Mucosa of descending colon (tissue), 3 donors: ENCODE measurements at regions not wholly inside any gene's neighbourhood (a gene's known extent, or its start where the extent isn't known, plus 50 kb on each side); places are given as distances from the start of the nearest gene placed in this dataset.

Experiments used
- ATAC-seq: fragments of 200-7000 bp; cut with Tn5 transposase; one replicate; pipeline ENCODE4 v1.9.1; 2020; ENCODE audit warnings: mild to moderate bottlenecking, moderate library complexity
- DNase-seq, 3 donors: peaks; one replicate each; pipeline ENCODE4 v3.0.0-alpha.2; 2020
- H3K36me3 ChIP-seq: fragments of 200-600 bp; one replicate; pipeline ENCODE4 v1.8.0; 2021; ENCODE audit warnings: low read depth, mild to moderate bottlenecking
- H3K4me1 ChIP-seq: fragments of 200-600 bp; one replicate; pipeline ENCODE4 v1.8.0; 2021; ENCODE audit warnings: low read depth, mild to moderate bottlenecking
- H3K4me3 ChIP-seq: fragments of 200-600 bp; one replicate; pipeline ENCODE4 v1.8.0; 2021; ENCODE audit warnings: mild to moderate bottlenecking
- H3K9me3 ChIP-seq: fragments of 200-600 bp; one replicate; pipeline ENCODE4 v1.8.0; 2021; ENCODE audit warnings: mild to moderate bottlenecking
- intact Hi-C, 2 donors: fragments of 100-400 bp; cut with DNase I in 1 of 2; cut with micrococcal nuclease in 1 of 2; formaldehyde crosslinking; loops; one replicate each; pipeline versions ENCODE4 v1.11.0 to v1.11.1; 2022; cut with DNase I, micrococcal nuclease
- TF ChIP-seq, protein P1 (sequence below): fragments of 200-600 bp; IDR thresholded peaks from one replicate; pipeline ENCODE4 v1.8.0; 2022; ENCODE audit warnings: antibody characterized with exemption, mild to moderate bottlenecking
- donor health status: DM: no; HTN: no; CAD: no; lungs with moderate emphysema.
- donor health status: DM: no; HTN: no; CAD: no.
- donor health status: DM: no; HTN: yes; CAD: no.

GRCh38 chr7:96949766-96950165 lies 55.6 kb upstream of the DLX6 start:
- no peak overlapping the region for H3K4me3 ChIP-seq
- no peaks in the 10 kb centered on the region for H3K36me3 ChIP-seq
- DNase-seq (no peak), ATAC-seq (no peak)
- no peaks in the 10 kb centered on the region for H3K4me1 ChIP-seq
- intact Hi-C loops, result no loop called here
- no peaks in the 10 kb centered on the region for H3K9me3 ChIP-seq
- TF ChIP-seq, protein P1, sequence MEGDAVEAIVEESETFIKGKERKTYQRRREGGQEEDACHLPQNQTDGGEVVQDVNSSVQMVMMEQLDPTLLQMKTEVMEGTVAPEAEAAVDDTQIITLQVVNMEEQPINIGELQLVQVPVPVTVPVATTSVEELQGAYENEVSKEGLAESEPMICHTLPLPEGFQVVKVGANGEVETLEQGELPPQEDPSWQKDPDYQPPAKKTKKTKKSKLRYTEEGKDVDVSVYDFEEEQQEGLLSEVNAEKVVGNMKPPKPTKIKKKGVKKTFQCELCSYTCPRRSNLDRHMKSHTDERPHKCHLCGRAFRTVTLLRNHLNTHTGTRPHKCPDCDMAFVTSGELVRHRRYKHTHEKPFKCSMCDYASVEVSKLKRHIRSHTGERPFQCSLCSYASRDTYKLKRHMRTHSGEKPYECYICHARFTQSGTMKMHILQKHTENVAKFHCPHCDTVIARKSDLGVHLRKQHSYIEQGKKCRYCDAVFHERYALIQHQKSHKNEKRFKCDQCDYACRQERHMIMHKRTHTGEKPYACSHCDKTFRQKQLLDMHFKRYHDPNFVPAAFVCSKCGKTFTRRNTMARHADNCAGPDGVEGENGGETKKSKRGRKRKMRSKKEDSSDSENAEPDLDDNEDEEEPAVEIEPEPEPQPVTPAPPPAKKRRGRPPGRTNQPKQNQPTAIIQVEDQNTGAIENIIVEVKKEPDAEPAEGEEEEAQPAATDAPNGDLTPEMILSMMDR, result no peak

DNA sequence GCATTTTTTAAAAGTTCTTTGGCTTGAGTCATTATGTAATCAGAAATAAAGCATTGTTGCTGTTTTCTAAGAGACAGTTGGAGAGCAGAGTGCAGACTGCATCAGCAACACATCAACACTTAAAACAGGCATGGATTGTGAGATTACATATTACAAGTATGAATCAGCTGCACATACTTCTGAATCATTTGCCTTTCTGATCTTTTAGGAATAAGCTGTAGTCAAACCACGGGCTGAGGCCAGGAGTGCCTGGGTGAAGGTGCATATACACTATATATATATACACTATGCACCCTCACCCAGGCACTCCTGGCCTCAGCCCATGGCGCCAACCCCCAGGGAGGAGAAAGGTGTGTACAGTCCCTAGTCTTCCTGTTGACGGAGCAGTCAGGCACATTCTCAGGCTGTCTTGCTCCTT lies 52.4 kb upstream of the DLX6 start:
- Histone ChIP-seq H3K4me1 (no peaks in the 10 kb centered on the region), H3K36me3 (no peaks in the 10 kb centered on the region), H3K4me3 (no peak overlapping the region), H3K9me3 (no peaks in the 10 kb centered on the region)
- intact Hi-C loops, result no loop called here
- ATAC-seq (no peak), DNase-seq (no peak)
- TF ChIP-seq, protein P1, result no peak

DNA sequence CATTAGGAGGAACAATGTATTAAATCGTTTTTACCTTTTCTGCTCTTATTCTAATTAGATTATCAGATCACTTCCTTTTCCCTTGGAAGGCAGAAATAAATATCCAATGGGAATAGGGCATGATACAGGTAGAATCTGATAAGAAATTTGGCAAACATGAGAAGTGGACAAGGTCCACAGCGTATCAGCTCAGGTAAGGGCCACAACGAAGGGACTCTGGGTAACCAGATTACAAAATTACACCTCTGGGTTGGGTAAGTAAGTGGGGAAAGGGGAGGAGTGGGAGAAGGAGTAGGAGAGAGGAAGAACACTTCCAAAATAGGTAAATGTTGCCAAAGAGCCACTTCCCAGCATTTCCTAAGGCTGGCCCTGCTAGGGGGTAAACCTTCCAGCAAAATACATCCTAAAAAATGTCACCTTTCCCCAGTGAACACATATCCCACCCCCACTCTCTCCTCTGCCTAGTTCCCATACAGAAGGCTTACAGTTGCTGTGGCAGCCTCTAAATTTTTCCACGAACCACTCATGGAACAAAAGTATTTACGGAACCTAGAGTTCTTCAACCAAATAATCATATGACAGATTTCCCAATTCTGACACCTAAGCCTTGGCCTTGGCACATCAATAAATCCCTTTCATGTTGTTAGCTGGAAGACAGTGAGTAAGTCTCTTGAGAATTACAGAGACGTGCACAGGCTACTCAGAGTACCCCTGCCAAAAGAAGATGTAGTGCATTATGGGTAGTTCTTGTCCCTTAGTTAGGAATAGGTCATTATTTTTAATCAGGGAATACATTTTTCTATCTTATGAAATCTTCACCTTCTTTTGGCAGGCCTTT lies 51.5 kb upstream of the DLX6 start:
- no peak overlapping the region for H3K4me3 ChIP-seq
- intact Hi-C loops, result no loop called here
- H3K9me3 ChIP-seq, result no peaks in the 10 kb centered on the region
- ATAC-seq (no peak), DNase-seq (no peak)
- no peaks in the 10 kb centered on the region for H3K4me1 ChIP-seq
- TF ChIP-seq, protein P1, result no peak
- H3K36me3 ChIP-seq, result no peaks in the 10 kb centered on the region
